SU-DHL-6 (cell line): ENCODE measurements at regions not wholly inside any gene's neighbourhood (a gene's known extent, or its start where the extent isn't known, plus 50 kb on each side); places are given as distances from the start of the nearest gene placed in this dataset.

Experiments used
- CTCF ChIP-seq: fragments of 200-600 bp; sonication (generic); IDR thresholded peaks from one replicate; pipeline ENCODE4 v1.5.1; 2017; ENCODE audit warnings: antibody characterized with exemption, mild to moderate bottlenecking, low read length, moderate library complexity; ENCODE audit not compliant: insufficient read depth, poor library complexity, severe bottlenecking
- EZH2phosphoT487 ChIP-seq: fragments of 200-600 bp; sonication (generic), shearing (Covaris generic); conservative IDR thresholded peaks from 2 replicates; pipeline ENCODE4 v1.6.1; 2018; ENCODE audit warnings: mild to moderate bottlenecking, antibody characterized with exemption, low read length, moderate library complexity, mixed read lengths

GRCh38 chr21:15487196-15487550 is 242.6 kb upstream of the USP25 start:
- TF ChIP-seq CTCF (no peak), EZH2phosphoT487 (no peak)
